ENCODE measurements at regions not wholly inside any gene's neighbourhood (a gene's known extent, or its start where the extent isn't known, plus 50 kb on each side); places are given as distances from the start of the nearest gene placed in this dataset.
"Not testable (repeated sequence)": the region's sequence is repeated elsewhere in the genome, so short reads cannot be mapped to it uniquely, and the experiment has no call there.

DNA sequence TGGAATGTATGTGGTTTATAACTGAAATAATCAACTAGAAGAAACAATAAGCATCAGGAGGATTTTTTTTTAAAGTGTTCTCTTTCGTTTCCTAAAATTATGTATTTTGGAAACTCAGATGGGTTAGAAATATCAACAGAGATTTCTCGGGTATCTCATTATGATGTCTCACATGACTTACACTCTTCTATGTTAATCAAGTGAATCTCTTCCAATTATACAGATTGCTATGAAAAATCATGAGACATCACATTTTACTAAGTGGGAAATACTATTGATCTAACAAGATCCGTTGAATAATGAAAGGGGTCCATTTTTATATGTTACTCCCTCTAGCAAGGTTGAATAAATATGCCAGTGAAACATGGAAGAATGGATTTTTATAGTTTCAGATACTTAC lies 54.7 kb upstream of the NRIP1 start:
- no peak for DNase-seq (ENCODE audit: low spot score)

DNA sequence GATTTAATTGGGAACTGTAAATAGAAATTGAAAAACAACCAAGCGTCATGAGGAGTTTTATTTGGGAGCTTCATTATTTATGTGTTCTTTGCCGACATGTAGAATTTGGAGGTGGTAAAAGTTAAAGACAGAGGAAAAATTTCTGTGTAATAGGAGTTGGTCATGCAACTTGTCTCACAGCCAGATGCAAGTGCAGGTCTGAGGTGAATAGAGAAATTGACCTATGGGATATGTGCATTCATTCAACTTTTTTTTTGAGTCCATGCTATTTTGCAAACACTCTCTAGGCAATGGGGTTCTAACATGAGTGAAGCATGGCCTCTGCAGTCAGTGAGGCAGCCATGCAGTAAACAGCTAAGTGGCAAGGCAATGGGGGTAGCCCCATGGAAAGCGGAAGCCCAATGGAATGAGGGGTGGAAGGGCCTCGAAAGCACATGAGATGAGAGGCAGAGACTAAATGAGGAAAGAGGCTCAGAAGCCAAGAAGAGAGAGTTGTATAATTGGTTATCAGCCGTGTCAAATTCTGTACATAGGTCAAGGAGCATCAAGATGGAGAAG lies 56.4 kb upstream of the NRIP1 start:
- DNase-seq (ENCODE audit: low spot score): no peak

DNA sequence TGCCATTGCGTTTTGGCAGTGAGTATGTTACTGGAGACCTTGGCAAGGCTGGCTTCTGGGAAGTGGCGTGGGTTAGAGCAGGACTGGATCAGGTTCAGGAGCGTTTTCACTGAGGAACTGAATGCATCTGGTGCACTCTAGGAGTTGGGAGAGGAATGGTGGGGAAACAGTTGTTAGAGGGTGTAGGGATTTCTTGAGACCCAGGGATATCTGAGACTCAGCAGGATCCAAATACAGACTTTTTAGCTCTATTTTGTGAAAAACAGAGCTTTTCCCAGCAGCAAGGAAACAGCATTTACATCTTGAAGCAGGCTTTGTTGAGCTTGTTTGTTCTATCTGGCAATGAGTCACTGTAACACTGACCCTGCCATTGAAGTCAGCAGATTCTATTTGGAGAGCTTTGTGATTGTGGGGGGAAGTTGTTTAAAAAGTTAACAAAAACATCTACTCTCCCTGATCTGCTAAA lies 56.9 kb upstream of the NRIP1 start:
- DNase-seq (ENCODE audit: low spot score): no peak

DNA sequence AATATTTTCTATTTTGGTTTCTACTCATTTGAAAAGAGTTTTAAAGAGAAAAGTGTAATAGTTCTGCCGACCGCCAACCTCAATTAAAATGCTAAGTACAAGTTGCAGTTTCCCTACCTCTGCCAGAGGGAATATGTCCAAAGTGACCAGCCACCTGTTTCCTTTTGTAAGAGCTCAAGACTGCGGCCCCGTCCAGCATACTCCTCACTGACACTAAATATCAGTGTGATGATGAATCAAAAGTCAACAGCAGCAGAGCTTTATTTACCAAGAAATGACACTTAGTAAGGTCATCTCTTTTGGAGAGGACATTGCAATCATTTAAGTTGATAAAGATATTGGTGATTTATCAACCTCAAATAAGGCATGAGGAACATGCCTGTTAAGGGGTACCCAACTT lies 57.4 kb upstream of the NRIP1 start:
- DNase-seq (ENCODE audit: low spot score): no peak

DNA sequence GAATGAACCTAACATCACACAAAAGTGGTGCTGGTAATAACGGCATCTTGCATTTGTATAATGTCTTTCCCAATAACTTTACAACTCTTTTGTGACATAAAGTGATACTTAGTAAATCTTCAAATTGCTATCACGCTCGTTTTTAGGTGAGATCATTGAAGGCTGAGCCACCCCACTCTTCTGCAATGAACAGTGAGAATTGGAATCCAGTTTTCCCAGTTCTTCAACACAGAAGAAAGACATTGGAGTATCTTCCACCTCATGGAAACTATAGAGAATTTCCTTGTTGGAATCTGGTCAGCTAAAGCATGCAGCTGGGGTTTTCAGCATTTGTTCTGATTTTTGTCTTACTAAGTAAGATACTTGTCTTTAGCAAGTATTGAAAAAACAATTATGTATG lies 59.9 kb upstream of the NRIP1 start:
- DNase-seq (ENCODE audit: low spot score): no peak

DNA sequence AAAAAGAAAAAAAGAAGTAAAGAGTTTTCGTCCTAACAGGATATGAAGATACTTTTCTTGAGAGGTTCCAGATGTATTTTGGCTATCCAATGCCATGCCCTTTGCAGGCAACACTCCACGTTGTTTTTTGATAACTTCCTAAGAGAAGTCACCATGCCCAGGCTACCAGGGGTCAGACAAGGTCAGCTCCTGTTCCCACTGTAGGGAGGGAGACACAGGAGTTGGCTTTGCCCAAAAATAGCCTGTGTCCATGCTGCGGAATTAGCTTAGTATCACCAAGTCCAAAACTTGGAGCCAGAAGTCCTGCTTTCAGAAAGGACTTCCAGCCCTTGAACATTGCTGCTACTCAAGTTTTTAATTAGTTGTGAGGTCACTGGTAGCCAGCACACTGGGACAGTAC lies 62.1 kb upstream of the NRIP1 start:
- no peak for DNase-seq (ENCODE audit: low spot score)

DNA sequence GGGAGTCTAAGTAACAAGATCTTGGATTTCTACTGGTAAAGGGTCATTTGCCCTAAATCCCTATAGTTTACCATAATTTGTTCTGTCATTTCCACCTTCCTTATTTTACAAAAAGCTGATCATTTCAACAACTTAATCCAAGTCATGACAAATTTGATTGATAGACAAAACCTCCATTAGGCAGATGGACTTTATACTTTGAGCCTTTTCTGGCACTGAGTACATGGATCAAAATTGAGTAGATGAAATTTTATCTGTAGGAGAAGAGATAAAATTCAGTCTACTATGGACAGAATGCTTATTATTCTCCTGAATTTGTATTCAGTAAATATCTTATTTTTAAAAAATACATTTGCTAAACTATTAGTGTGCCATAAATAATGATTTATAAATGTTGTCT lies 62.6 kb upstream of the NRIP1 start:
- DNase-seq (ENCODE audit: low spot score): no peak

DNA sequence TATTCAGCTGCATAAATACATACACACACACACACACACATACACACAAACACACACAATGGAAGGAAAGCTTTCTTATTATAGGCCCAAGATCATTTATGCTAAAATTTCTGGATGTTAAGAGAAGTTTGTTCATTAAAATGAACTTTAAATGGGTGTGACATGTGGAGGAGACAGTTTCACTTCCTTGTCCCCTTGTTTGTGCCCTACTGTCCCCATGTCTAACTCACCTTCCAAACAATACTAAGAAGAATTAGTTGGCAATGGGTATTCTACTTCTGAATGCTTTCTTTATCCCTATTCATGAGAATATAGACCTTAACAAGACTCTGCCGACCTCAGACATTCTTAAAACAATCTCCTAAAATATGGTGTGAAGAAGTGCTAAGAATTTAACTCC lies 63.5 kb upstream of the NRIP1 start:
- no peak for DNase-seq (ENCODE audit: low spot score)

DNA sequence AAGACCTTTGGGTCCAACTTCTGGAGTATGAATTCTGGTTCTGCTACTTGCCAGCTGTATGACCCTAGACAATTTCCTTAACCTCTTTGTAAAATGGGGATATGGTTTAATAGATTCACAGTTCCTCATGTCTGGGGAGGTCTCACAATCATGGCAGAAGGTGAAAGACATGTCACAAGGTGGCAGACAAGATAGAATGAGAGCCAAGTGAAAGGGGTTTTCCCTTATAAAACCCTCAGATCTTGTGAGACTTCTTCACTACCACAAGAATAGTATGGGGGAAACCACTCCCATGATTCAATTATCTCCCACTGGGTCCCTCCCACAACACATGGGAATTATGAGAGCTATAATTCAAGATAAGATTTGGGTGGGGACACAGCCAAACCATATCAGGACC lies 63.9 kb upstream of the NRIP1 start:
- not testable (repeated sequence) for DNase-seq (ENCODE audit: low spot score)

DNA sequence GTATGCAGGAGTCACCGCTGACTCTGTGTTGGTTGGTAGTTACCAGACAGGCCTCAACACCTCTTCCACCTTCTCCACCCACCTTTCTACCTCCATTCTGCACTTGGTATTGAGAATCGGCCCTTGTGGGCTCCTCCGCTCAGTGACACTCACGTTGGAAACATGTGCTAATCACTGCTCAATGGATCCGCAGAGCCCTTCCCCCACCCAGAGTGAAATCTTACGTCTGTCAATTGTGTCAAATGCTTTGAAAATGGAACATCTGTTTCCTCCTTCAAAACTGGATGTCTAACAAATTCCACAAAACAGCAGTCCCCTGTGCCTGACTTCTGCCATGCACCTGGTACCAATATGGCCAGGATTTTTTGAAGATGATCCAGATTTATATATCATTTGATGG lies 65.5 kb upstream of the NRIP1 start:
- DNase-seq (ENCODE audit: low spot score): no peak

DNA sequence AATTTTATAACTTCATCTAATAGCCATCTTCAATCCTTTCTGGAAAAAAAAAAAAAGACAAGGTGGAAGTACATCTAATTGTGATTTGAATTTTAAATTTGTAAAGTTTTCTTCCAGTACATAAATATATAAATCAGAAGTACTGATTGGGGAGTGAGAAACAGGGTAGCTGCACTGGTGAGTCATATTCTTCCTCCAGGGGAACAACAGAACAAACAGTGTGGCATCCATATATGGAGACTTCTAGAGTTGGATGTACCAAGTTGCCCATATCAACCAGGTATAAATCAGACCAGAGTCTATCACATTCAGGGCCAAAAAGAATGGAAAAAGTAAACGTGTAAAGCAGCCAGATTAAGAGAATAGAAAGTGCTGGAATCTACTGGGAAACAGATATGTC lies 66.0 kb upstream of the NRIP1 start:
- no peak for DNase-seq (ENCODE audit: low spot score)

DNA sequence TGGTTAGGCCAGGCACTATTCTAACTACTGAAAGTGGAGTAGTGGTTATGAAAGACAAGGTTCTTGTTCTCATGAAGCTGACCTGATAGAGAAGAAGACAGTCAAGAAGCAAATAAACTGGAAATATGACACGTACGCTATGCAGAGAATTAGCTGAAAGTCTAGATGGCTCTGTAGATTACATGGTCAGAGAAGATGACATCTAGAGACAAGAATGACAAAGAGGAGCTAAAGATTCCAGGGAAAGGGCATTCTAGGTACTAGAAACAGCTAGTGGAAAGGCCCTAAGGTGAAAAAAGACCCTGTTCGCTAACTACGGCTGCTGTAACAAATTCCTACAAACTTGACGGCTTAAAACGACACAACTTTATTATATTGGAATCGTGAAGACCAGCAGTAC lies 68.0 kb upstream of the NRIP1 start:
- no peak for DNase-seq (ENCODE audit: low spot score)

DNA sequence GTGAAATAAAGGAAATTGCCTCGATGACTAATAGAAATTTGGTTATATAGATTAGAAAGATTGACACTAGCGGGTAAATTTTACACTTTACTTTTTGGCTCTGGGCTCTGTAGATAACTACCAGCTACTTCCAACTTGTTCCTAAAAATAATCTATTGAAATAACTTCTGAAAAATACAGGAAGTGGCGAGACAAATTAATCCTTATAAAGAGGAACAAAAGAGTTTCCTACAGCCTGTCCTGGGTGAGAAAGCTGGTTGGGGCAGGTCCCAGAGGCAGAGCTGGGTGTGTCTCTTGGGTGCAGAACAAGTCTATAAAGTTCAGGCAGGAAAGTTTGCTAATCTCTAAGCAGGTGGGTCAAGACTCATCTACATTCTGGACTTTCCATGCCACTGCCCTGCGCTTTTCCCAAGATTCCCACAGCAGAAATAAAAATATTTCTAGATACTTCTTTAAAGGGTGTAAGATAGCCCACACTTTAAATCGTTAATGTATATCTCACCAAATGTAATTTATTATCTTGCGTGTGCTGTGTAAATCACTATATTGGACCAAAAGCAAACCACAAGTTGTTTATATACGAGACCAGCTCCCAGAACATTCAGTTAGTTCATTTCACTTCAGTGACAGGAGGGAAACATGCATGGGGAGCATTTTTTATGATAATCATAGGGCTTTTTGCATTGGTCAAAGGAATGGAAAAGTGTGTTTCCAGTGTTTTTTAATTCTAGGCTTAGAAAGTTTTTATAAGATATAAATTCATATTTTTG lies 70.1 kb upstream of the NRIP1 start:
- DNase-seq (ENCODE audit: low spot score): no peak

DNA sequence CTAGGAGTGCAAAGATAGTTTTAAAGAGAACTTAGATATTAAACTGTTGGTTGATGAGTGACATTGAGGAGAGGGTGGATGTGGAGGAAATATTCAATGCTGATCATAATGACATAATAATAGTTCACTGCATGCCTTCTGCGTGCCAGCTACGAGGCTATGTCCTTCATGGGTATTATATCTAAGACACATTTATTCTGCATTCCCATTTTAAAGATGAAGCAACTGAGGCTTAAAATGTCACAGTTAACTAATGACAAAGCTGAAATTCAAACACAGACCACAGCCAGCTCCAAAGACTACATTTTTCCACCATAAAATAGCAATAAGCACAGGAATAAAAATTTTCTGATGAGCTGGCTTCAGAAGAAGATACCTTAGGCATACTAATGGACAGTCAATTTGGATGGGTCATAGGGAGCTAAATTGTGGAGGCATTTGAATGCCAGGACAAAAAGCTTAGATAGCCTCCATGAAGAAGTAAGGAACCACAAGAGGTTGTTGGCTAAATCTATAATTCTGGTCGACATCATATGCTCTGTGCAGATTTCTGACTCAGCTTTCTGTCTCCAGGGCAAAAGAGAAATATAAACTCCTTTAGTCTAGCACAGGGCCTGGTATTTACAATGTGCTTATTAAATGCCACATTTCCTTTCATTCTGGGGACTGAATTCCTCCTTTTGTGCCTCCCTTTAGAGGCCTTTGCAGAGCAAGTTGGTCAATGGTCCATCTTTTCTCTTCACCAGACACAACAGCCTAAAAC lies 71.2 kb upstream of the NRIP1 start:
- DNase-seq (ENCODE audit: low spot score): no peak

DNA sequence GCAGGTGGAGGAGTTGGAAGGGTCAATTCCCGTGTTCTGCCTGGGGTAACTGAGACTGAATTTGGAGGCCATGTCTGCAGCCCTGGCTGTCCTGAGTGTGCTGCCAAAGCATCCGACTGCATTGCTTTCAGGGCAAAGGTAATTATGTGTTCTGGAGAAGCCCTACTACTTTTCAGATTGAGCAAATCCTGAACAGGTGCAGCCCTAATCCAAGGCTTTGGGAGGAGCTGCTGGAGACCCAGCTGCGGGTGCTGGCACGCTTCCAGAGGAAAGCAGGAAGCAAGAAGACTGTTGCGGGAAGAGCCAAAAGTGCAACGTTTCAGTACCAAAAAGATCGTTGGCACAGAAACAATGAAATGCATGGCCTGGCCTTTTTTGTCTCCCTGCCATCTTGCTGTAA lies 73.7 kb upstream of the NRIP1 start:
- no peak for DNase-seq (ENCODE audit: low spot score)

DNA sequence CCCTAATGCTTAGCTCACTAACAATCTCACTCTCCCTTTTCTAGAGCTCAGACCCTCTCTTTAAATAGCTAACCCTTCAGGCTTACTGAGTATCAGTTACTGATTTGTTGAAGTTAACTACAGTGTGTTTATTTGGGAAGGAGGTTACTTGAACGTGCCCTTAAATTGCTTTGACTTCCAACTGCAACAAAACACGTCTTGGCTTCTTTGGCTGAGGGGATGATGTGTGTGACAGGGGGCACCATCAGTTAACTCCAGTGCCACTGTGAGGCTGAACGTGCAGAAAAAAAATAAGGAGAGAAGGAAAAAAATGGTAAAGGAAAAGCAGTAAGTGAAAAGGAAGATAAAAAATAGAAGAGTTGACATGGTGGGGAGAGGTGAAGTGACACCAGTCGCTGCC lies 75.1 kb upstream of the NRIP1 start:
- no peak for DNase-seq (ENCODE audit: low spot score)

DNA sequence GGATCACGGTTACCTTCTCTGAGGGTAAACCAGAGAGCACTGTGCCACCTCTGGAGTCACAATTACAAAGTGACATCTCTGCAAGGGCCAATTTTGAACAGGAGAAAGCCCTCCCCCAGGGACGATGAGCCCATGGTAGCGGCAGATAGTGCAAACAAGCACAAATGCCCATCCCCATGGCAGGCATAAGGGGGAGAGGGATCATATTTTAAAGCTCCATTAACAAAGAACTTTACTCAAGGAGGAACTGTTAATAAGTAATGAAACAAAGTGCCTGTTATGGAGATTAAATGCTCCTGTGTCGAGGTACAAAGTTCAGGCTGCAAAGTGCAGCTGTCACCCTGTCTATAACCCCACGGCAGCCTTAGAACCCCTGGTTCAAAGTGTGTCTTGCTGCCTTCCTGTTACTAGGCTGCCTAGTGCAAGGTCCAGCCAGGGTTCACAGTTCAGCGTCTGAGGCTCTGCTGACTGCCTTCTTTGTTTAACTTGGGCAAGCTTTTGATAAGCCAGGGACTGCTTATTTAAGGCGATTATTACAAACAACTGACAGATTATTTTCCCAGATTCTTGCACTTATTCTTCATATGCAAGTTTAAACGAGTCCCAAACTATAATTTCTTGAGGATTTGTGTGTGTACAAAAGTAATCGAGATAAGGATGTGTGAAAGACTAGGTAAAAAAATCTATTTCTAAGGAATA lies 75.7 kb upstream of the NRIP1 start:
- no peak for DNase-seq (ENCODE audit: low spot score)

DNA sequence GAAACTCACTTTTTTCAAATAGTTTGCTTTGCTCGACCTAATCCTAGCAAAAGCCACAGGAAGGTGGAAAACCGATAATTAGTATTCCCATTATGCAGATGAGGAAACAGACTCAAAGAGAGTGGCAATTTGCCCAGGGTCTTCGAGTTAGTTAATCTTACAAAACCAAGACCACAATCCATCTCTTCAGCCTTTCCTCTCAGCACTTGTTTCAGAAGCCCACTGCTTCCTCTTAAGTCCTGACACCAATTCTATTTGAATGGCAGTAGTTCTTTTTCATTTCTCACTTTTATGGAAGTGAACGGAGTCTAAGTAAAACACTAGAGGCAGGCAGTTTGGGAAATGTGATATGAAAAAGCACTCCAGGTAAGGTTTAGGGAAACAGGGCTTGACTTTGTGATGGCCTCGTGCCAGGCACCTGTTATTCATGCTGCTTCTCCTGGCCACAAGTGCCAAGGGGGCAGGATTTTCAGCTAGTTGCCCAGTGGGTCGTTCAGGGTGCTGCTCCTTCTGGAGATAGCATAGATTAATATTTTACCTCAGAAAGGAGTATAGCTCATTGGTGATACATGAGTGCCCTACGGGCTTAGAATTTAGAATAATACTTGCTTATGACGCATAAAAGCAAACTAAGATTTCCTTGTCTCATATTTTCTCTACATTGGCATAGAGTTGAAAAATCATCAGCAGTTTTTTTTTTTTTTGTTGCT lies 76.6 kb upstream of the NRIP1 start:
- no peak for DNase-seq (ENCODE audit: low spot score)

DNA sequence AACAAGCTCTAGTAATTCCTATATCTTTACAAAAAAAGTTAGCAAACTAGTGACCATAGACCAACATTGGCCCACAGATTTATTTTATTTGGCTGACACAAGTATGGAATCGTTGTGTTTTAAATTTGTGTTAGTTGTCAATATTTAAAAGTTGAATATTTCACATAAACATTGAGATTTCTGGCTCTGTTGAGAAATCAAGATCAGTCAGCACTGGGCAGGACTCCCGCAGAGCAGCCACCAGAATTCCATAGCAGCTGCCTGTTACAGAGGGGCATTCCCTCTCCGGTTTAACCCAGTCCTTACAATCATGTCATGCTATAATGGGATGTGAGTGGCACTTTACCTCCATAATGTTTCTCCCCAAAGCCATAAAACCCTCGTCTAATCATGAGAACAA lies 79.2 kb upstream of the NRIP1 start:
- no peak for DNase-seq (ENCODE audit: low spot score)

DNA sequence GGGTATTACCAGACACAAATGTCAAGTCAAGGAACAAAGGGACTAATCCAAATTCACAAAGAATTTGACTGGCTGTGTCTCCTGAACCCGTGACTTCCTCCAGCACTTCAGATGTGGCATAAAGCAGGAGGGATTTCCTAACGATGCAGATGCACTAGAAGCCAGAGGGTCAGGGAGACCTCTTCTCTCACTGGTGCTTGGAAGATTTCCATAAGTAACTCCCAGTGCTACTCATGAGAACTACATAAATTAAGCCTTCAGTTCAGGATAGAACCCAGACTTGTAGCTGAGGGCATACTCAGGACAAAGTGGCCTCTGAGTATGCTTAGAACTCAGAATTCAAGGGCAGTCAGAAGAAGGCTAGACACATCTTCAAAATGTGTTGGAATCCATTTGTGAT lies 83.6 kb upstream of the NRIP1 start:
- DNase-seq (ENCODE audit: low spot score): no peak

DNA sequence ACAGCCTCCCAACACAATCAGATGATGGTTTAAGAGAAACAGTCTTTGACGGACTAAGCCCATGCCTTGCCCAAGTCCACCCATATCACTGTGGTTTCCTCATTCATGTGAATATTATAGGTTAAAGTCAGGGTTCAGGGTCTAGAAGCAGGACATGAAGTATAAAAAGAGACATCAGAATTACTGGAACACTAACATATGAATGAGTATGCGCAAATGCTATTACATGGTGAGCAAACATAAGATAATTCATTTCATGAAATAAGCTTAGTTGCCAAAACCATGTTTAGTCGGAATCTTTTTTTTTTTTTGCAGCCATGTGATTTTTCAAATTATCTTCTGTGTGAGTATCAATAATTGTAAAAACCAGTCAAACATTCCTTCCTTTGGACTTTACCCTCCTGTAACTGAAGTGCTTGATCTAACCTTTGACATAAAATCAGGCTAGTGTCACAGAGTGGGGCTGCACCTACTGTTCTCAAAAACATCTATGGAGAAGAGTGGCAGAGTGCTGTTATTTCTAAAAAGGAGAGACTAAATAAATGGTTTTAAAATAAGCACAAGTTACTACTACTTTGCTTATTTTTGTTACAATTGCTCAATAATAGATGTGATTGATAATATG lies 84.9 kb upstream of the NRIP1 start:
- no peak for DNase-seq (ENCODE audit: low spot score)

Data from CD4-positive, alpha-beta T cell treated with Interleukin-6 at 100 ng/mL for 8 hours (primary cell).